B cell (primary cell): ENCODE measurements at regions not wholly inside any gene's neighbourhood (a gene's known extent, or its start where the extent isn't known, plus 50 kb on each side); places are given as distances from the start of the nearest gene placed in this dataset.

Source experiments
- EZH2 ChIP-seq: IDR thresholded peaks from 2 replicates; pipeline ENCODE4 v1.6.1; 2012; ENCODE audit warnings: borderline replicate concordance, low read depth, mild to moderate bottlenecking, moderate library complexity, low read length; ENCODE audit not compliant: insufficient read depth, poor library complexity, severe bottlenecking
- TF ChIP-seq, protein P1 (sequence below): fragments of 200-600 bp; IDR thresholded peaks from one replicate; pipeline ENCODE4 v1.8.0; 2022; ENCODE audit warnings: antibody characterized with exemption, mild to moderate bottlenecking

DNA sequence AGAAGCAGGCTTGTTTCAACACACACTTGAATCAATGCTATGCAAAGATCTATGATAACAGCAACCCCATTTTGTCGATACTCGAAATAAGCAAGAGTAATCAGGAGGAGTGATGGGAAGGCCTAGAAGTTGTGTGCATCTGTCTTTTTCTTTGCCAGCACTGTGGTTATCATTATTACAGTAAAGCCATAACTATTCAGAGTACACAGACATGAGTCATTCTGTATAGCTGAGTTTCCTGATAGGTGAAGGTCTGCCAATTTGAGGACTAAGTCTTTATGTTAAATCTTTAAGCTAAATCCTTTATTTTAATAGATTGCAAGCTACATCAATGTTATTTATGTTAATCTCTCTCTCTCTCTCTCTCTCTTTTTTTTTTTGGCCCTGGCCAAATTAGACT, 1344.4 kb upstream of the CELF4 start:
- TF ChIP-seq, protein P1, sequence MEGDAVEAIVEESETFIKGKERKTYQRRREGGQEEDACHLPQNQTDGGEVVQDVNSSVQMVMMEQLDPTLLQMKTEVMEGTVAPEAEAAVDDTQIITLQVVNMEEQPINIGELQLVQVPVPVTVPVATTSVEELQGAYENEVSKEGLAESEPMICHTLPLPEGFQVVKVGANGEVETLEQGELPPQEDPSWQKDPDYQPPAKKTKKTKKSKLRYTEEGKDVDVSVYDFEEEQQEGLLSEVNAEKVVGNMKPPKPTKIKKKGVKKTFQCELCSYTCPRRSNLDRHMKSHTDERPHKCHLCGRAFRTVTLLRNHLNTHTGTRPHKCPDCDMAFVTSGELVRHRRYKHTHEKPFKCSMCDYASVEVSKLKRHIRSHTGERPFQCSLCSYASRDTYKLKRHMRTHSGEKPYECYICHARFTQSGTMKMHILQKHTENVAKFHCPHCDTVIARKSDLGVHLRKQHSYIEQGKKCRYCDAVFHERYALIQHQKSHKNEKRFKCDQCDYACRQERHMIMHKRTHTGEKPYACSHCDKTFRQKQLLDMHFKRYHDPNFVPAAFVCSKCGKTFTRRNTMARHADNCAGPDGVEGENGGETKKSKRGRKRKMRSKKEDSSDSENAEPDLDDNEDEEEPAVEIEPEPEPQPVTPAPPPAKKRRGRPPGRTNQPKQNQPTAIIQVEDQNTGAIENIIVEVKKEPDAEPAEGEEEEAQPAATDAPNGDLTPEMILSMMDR, result no peak
- TF ChIP-seq EZH2, result no peak
